Activated CD4-positive, alpha-beta memory T cell treated with anti-CD3 and anti-CD28 coated beads, Interleukin-2, amount 10 ng/mL, durations not matched to agents 7 days and 5 days (primary cell): ENCODE measurements at regions not wholly inside any gene's neighbourhood (a gene's known extent, or its start where the extent isn't known, plus 50 kb on each side); places are given as distances from the start of the nearest gene placed in this dataset.

Experiments
- CTCF ChIA-PET: fragments of 350-600 bp; sonication (Branson Sonifier 250); formaldehyde crosslinking; loops from one replicate; lab custom pipeline; 2021; ENCODE audit warnings: antibody characterized with exemption, inconsistent platforms; lab: Charles Lee
- POLR2A ChIA-PET: fragments of 350-600 bp; sonication (Branson Sonifier 250); formaldehyde crosslinking; loops from one replicate; lab custom pipeline; 2021; ENCODE audit warnings: antibody characterized with exemption; lab: Charles Lee
- DNase-seq: peaks from one replicate; pipeline ENCODE4 v3.0.0-alpha.2; 2020
- H3K27ac Mint-ChIP-seq: one replicate; pipeline ENCODE4 v1.8.0; 2021; ENCODE audit warnings: mild to moderate bottlenecking, mixed read lengths
- H3K27me3 Mint-ChIP-seq: one replicate; pipeline ENCODE4 v1.8.0; 2021; ENCODE audit warnings: mixed read lengths
- H3K36me3 Mint-ChIP-seq: one replicate; pipeline ENCODE4 v1.8.0; 2021; ENCODE audit warnings: low read depth, mixed read lengths
- H3K4me1 Mint-ChIP-seq: one replicate; pipeline ENCODE4 v1.8.0; 2021; ENCODE audit warnings: mixed read lengths
- H3K4me3 Mint-ChIP-seq: one replicate; pipeline ENCODE4 v1.8.0; 2021; ENCODE audit warnings: mild to moderate bottlenecking, mixed read lengths
- H3K9me3 Mint-ChIP-seq: one replicate; pipeline ENCODE4 v1.8.0; 2021; ENCODE audit warnings: mixed read lengths

- no peaks in the 10 kb centered on the region for H3K36me3 Mint-ChIP-seq
- H3K9me3 Mint-ChIP-seq, result peaks cover 6% of the 10 kb centered on the region
- peaks cover 10% of the 10 kb centered on the region for H3K27me3 Mint-ChIP-seq
- no peak overlapping the region for H3K4me3 Mint-ChIP-seq
- no peak for DNase-seq
- ChIA-PET CTCF (no interaction called here), POLR2A (no interaction called here)
- no peaks in the 10 kb centered on the region for H3K4me1 Mint-ChIP-seq
- H3K27ac Mint-ChIP-seq, result no peak overlapping the region
Measured at GRCh38 chr11:112637076-112637475, 324.1 kb upstream of the NCAM1 start.

- Mint-ChIP-seq H3K27me3 (peaks cover 7% of the 10 kb centered on the region), H3K4me1 (no peaks in the 10 kb centered on the region), H3K36me3 (no peaks in the 10 kb centered on the region), H3K4me3 (no peak overlapping the region), H3K9me3 (peaks cover 6% of the 10 kb centered on the region), H3K27ac (no peak overlapping the region)
- ChIA-PET CTCF (no interaction called here), POLR2A (no interaction called here)
- DNase-seq, result no peak
Measured at GRCh38 chr11:112637876-112638275, 323.3 kb upstream of the NCAM1 start.

GRCh38 chr11:112639469-112639868 is 321.8 kb upstream of the NCAM1 start:
- Mint-ChIP-seq H3K4me1 (no peaks in the 10 kb centered on the region), H3K27ac (no peak overlapping the region), H3K9me3 (peaks cover 6% of the 10 kb centered on the region), H3K27me3 (no peaks in the 10 kb centered on the region), H3K36me3 (no peaks in the 10 kb centered on the region), H3K4me3 (no peak overlapping the region)
- no peak for DNase-seq
- ChIA-PET CTCF (no interaction called here), POLR2A (no interaction called here)

GRCh38 chr11:112643416-112643815 is 317.8 kb upstream of the NCAM1 start:
- POLR2A ChIA-PET, result no interaction called here
- H3K4me3 Mint-ChIP-seq, result no peak overlapping the region
- DNase-seq, result no peak
- H3K27ac Mint-ChIP-seq, result no peak overlapping the region
- H3K36me3 Mint-ChIP-seq, result no peaks in the 10 kb centered on the region
- CTCF ChIA-PET, result no interaction called here
- no peaks in the 10 kb centered on the region for H3K4me1 Mint-ChIP-seq
- H3K9me3 Mint-ChIP-seq, result peaks cover 5% of the 10 kb centered on the region
- H3K27me3 Mint-ChIP-seq, result no peaks in the 10 kb centered on the region

- H3K27me3 Mint-ChIP-seq, result no peaks in the 10 kb centered on the region
- H3K27ac Mint-ChIP-seq, result no peak overlapping the region
- H3K36me3 Mint-ChIP-seq, result no peaks in the 10 kb centered on the region
- CTCF ChIA-PET, result no interaction called here
- peaks cover 4% of the 10 kb centered on the region for H3K9me3 Mint-ChIP-seq
- no peaks in the 10 kb centered on the region for H3K4me1 Mint-ChIP-seq
- no peak for DNase-seq
- POLR2A ChIA-PET, result no interaction called here
- no peak overlapping the region for H3K4me3 Mint-ChIP-seq
Measured at GRCh38 chr11:112644410-112645131, 316.6 kb upstream of the NCAM1 start.

GRCh38 chr11:112649856-112650255 is 311.4 kb upstream of the NCAM1 start:
- ChIA-PET CTCF (no interaction called here), POLR2A (no interaction called here)
- no peak for DNase-seq
- H3K4me1 Mint-ChIP-seq, result no peaks in the 10 kb centered on the region
- no peak overlapping the region for H3K27ac Mint-ChIP-seq
- H3K36me3 Mint-ChIP-seq, result no peaks in the 10 kb centered on the region
- H3K27me3 Mint-ChIP-seq, result peaks cover 4% of the 10 kb centered on the region
- no peak overlapping the region for H3K4me3 Mint-ChIP-seq
- no peaks in the 10 kb centered on the region for H3K9me3 Mint-ChIP-seq

GRCh38 chr11:112650527-112650926 is 310.7 kb upstream of the NCAM1 start:
- CTCF ChIA-PET, result no interaction called here
- no peak overlapping the region for H3K27ac Mint-ChIP-seq
- POLR2A ChIA-PET, result no interaction called here
- H3K4me3 Mint-ChIP-seq, result no peak overlapping the region
- H3K4me1 Mint-ChIP-seq, result no peaks in the 10 kb centered on the region
- peaks cover 4% of the 10 kb centered on the region for H3K27me3 Mint-ChIP-seq
- no peaks in the 10 kb centered on the region for H3K36me3 Mint-ChIP-seq
- DNase-seq, result no peak
- H3K9me3 Mint-ChIP-seq, result no peaks in the 10 kb centered on the region

GRCh38 chr11:112651386-112651785 is 309.8 kb upstream of the NCAM1 start:
- H3K4me3 Mint-ChIP-seq, result no peak overlapping the region
- H3K27ac Mint-ChIP-seq, result no peak overlapping the region
- H3K9me3 Mint-ChIP-seq, result no peaks in the 10 kb centered on the region
- CTCF ChIA-PET, result no interaction called here
- H3K27me3 Mint-ChIP-seq, result peaks cover 5% of the 10 kb centered on the region
- H3K4me1 Mint-ChIP-seq, result no peaks in the 10 kb centered on the region
- no peaks in the 10 kb centered on the region for H3K36me3 Mint-ChIP-seq
- POLR2A ChIA-PET, result no interaction called here
- no peak for DNase-seq

GRCh38 chr11:112652786-112653390 is 308.3 kb upstream of the NCAM1 start:
- H3K27ac Mint-ChIP-seq, result no peak overlapping the region
- no peaks in the 10 kb centered on the region for H3K9me3 Mint-ChIP-seq
- H3K4me3 Mint-ChIP-seq, result no peak overlapping the region
- CTCF ChIA-PET, result no interaction called here
- H3K27me3 Mint-ChIP-seq, result peaks cover 7% of the 10 kb centered on the region
- DNase-seq, result no peak
- POLR2A ChIA-PET, result no interaction called here
- H3K4me1 Mint-ChIP-seq, result no peaks in the 10 kb centered on the region
- H3K36me3 Mint-ChIP-seq, result no peaks in the 10 kb centered on the region

GRCh38 chr11:112655371-112655770 is 305.8 kb upstream of the NCAM1 start:
- Mint-ChIP-seq H3K27me3 (peaks cover 3% of the 10 kb centered on the region), H3K9me3 (no peaks in the 10 kb centered on the region), H3K36me3 (no peaks in the 10 kb centered on the region), H3K27ac (no peak overlapping the region), H3K4me3 (no peak overlapping the region), H3K4me1 (no peaks in the 10 kb centered on the region)
- no peak for DNase-seq
- POLR2A ChIA-PET, result no interaction called here
- CTCF ChIA-PET, result no interaction called here

- ChIA-PET POLR2A (no interaction called here), CTCF (no interaction called here)
- H3K4me3 Mint-ChIP-seq, result no peak overlapping the region
- H3K9me3 Mint-ChIP-seq, result no peaks in the 10 kb centered on the region
- no peak for DNase-seq
- peaks cover 3% of the 10 kb centered on the region for H3K27me3 Mint-ChIP-seq
- no peak overlapping the region for H3K27ac Mint-ChIP-seq
- H3K4me1 Mint-ChIP-seq, result no peaks in the 10 kb centered on the region
- H3K36me3 Mint-ChIP-seq, result no peaks in the 10 kb centered on the region
Measured at GRCh38 chr11:112656772-112657428, 304.3 kb upstream of the NCAM1 start.

GRCh38 chr11:112658431-112658878 is 302.8 kb upstream of the NCAM1 start:
- Mint-ChIP-seq H3K4me1 (no peaks in the 10 kb centered on the region), H3K36me3 (no peaks in the 10 kb centered on the region), H3K4me3 (no peak overlapping the region), H3K9me3 (no peaks in the 10 kb centered on the region), H3K27me3 (peaks cover 3% of the 10 kb centered on the region), H3K27ac (no peak overlapping the region)
- DNase-seq, result no peak
- POLR2A ChIA-PET, result no interaction called here
- CTCF ChIA-PET, result no interaction called here

- DNase-seq, result no peak
- ChIA-PET CTCF (no interaction called here), POLR2A (no interaction called here)
- Mint-ChIP-seq H3K4me3 (no peak overlapping the region), H3K4me1 (no peaks in the 10 kb centered on the region), H3K36me3 (no peaks in the 10 kb centered on the region), H3K27me3 (peaks cover 7% of the 10 kb centered on the region), H3K9me3 (no peaks in the 10 kb centered on the region), H3K27ac (no peak overlapping the region)
Measured at GRCh38 chr11:112661146-112661545, 300.1 kb upstream of the NCAM1 start.
